ENCODE measurements at regions not wholly inside any gene's neighbourhood (a gene's known extent, or its start where the extent isn't known, plus 50 kb on each side); places are given as distances from the start of the nearest gene placed in this dataset.

DNA sequence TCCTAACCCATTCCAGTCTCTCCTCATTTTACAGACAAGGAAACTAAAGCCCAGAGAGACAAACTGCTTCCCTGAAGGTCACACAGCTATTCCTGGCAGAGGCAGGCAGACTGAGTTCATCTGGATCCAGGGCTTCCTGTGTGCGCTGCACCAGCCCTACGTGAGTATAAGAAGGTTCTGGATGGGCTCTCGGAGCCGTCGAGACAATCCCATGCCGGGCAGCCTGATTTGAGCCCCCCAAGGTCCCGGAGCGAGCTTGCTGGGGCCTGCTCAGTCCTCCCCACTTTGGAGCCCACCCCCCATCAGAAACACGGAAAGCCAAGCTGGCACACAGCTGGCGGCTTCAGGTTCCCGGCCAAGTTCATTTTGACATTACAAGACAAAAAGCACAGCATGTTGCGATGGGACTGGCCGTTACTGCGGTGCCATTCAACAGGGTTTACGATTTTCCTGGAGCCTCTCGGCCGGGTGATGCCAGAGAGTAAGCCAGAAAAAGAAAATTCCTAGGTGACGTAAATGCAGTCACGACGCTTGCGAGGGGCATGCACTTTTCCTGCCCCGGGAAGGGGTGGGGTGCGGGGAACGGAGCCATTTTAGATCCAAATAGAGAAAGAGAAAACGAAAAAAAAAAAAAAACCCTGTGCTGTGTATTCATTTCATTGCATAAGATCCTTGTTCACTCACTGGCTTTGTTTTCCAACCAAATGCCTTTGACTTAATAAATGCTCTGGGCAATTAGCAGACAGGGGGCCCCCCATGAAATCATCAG lies 167.1 kb upstream of the FOXF1 start:
- FAIRE-seq (no peak), DNase-seq (ENCODE audit: insufficient read length, low spot score) (no peak)

DNA sequence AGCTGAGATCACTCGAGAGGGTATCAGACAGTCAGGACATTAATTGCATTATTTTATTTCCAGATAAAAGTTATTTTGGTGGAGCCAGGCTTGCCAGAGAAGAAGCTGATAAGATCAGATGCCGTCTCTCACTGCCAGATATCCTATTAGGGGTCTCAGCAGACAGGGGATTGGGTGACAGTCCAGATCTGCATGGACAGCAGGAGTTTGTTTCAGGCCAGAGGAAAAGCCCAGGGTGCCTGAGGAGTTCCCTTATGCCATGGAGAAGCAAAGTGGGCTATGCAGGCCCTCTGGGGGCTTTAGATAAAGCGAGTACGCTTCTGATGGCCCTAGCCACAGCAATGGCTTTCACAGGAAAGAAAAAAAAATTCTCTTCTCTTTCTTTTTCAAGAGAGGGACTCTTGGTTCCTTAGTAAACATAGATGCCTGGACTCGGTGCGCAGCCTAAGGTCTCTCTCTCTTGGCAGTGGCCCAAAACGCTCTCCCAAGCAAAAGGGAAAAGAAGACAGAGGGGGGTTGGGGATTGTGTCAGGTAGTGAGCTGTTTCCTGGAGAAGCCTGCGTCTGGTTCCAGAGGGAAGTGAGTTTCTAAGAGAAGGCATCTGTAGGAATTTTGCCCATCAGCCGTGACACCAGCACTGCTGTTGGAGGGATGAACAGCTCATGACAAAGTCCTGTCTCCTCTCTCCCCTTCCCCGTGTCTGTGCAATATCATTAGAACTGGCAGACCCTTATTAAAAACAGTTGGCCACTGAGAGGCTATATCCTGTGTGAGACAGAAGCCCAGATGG lies 166.3 kb upstream of the FOXF1 start:
- TF ChIP-seq, protein P1, sequence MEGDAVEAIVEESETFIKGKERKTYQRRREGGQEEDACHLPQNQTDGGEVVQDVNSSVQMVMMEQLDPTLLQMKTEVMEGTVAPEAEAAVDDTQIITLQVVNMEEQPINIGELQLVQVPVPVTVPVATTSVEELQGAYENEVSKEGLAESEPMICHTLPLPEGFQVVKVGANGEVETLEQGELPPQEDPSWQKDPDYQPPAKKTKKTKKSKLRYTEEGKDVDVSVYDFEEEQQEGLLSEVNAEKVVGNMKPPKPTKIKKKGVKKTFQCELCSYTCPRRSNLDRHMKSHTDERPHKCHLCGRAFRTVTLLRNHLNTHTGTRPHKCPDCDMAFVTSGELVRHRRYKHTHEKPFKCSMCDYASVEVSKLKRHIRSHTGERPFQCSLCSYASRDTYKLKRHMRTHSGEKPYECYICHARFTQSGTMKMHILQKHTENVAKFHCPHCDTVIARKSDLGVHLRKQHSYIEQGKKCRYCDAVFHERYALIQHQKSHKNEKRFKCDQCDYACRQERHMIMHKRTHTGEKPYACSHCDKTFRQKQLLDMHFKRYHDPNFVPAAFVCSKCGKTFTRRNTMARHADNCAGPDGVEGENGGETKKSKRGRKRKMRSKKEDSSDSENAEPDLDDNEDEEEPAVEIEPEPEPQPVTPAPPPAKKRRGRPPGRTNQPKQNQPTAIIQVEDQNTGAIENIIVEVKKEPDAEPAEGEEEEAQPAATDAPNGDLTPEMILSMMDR (IDR thresholded peaks at IDR 0.05; ENCODE audit: insufficient read depth, missing control alignments) = no peak
- FAIRE-seq (no peak), DNase-seq (ENCODE audit: insufficient read length, low spot score) (no peak)

More for the DNA sequence above, 167.1 kb upstream of the FOXF1 start:
- TF ChIP-seq, protein P1 (IDR thresholded peaks at IDR 0.05; ENCODE audit: insufficient read depth, missing control alignments) = no peak

DNA sequence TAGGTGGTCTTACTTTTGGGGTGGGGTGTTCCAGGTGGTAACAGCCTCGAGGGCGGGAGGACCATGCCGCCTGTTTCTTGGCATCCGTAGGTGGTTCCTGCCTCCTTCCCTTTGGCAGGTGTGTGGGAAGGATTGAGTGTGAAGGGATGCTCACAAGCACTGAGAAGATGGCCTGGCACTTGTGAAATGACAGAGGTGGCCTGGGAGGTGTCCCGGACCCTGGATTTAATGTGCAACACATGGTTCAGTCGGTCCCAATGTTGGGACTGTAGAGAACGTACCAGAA lies 165.8 kb upstream of the FOXF1 start:
- FAIRE-seq = no peak
- DNase-seq (ENCODE audit: insufficient read length, low spot score) = no peak
- TF ChIP-seq, protein P1 (IDR thresholded peaks at IDR 0.05; ENCODE audit: insufficient read depth, missing control alignments) = no peak

DNA sequence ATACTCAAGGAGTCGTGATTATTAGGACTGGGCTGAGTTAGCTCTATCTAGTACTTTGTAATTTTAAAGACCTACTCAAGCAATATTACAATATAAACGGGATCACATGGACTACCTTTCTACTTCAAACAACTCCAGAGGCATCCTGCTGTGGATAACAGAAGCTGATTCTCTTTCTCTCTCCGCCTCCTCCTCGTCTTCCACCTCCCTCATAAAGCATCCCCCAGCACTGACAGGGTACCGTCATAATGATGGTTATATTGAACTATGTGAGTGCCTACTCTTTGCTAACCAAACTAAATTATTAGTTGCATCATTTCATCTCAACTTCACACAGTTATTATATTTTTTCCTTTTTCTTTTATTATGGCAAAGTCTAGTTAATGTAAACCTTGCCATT lies 165.4 kb upstream of the FOXF1 start:
- FAIRE-seq (no peak), DNase-seq (ENCODE audit: insufficient read length, low spot score) (no peak)
- TF ChIP-seq, protein P1 (IDR thresholded peaks at IDR 0.05; ENCODE audit: insufficient read depth, missing control alignments) = no peak

DNA sequence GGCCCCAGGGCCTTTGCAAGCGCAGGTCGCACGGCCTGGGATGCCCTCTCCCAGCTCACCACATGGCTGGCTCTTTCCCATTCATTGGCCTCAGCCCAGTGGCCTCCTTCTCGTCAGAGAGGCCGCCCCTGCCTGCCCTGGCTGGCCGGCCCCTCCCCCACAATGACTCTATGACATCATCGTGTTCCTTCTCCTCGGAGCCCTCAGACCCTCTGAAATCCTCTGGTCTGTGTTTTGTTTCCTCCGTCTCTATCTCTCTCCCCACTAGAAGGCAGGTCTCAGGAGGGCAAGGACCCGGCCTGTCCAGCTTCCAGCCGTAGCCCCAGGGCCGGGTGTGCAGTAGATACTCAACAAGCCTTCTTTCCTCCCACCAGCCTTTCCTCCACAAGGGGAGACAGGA lies 164.8 kb upstream of the FOXF1 start:
- DNase-seq (ENCODE audit: insufficient read length, low spot score) = no peak
- TF ChIP-seq, protein P1 (IDR thresholded peaks at IDR 0.05; ENCODE audit: insufficient read depth, missing control alignments) = no peak
- no peak for FAIRE-seq

DNA sequence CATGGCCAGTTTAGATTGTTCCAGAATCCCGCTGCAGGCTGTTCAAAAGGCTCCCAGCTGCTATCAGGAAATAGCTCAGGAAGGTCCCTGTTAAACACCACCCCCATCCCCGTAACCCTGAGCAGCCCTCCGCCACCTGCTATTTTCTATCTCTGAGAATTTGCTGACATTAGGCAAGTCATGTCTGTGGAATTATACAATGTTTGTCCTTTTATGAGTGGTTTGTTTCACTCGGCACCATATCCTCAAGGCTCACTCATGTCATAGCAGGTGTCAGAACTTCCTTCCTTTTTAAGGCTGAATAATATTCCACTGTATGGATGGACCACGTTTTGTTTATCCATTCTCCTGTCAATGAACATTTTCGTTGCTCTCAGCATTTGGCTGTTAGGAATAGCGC lies 164.3 kb upstream of the FOXF1 start:
- DNase-seq (ENCODE audit: insufficient read length, low spot score) (no peak), FAIRE-seq (no peak)
- TF ChIP-seq, protein P1 (IDR thresholded peaks at IDR 0.05; ENCODE audit: insufficient read depth, missing control alignments) = no peak

DNA sequence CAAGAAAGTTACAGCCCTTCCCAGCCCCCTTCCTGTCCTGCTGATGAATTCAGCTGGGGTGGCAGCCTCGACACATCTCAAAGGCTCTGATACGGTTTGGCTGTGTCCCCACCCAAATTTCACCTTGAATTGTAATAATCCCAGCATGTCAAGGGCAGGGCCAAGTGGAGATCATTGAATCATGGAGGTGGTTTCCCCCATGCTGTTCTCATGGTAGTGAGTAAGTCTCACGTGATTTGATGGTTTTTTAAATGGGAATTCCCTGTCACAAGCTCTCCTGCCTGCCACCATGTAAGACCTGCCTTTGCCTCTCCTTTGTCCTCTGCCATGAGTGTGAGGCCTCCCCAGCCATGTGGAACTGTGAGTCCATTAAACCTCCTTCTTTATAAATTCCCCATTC lies 163.2 kb upstream of the FOXF1 start:
- TF ChIP-seq, protein P1 (IDR thresholded peaks at IDR 0.05; ENCODE audit: insufficient read depth, missing control alignments) = no peak
- FAIRE-seq = no peak
- no peak for DNase-seq (ENCODE audit: insufficient read length, low spot score)
